Neural cell (in vitro differentiated cells): ENCODE measurements at regions not wholly inside any gene's neighbourhood (a gene's known extent, or its start where the extent isn't known, plus 50 kb on each side); places are given as distances from the start of the nearest gene placed in this dataset.

Experiments
- EP300 ChIP-seq: fragments of 450-650 bp; conservative IDR thresholded peaks from 2 replicates; pipeline ENCODE4 v1.6.1; 2014; ENCODE audit warnings: antibody characterized with exemption, mild to moderate bottlenecking, moderate library complexity; ENCODE audit not compliant: poor library complexity, severe bottlenecking
- MXI1 ChIP-seq: fragments of 450-650 bp; conservative IDR thresholded peaks from 2 replicates; pipeline ENCODE4 v1.6.1; 2014; ENCODE audit warnings: antibody characterized with exemption, mild to moderate bottlenecking; ENCODE audit not compliant: poor library complexity, severe bottlenecking
- POLR2AphosphoS5 ChIP-seq: IDR thresholded peaks from 2 replicates; pipeline ENCODE4 v1.6.1; 2012
- TAF1 ChIP-seq: IDR thresholded peaks from 2 replicates; pipeline ENCODE4 v1.6.1; 2012; ENCODE audit warnings: low read depth
- TF ChIP-seq, protein P1 (sequence below): fragments of 450-650 bp; IDR thresholded peaks from 2 replicates; pipeline ENCODE4 v1.5.1; 2014; ENCODE audit warnings: antibody characterized with exemption, mild to moderate bottlenecking, moderate library complexity; ENCODE audit not compliant: poor library complexity, severe bottlenecking

DNA sequence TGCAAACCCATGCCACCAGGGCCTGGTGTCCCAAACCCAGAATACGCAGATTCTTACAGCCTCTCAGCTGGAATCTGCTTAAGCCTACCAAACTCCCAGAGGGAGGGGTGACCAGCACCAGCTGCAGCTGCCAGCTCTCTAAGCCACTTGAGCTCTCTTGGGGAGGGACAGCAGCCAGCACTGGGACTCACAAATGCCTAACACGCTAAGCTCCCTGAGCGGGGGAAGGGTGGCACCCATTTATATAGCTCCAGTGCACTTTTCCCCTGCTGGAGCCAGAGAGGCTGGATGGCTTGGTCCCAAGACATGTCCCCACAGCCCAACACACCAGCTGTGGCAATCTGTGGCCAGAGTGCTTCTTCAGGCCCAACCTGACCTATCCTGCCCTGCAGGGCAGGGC lies 326.8 kb upstream of the NRG3 start:
- TF ChIP-seq, protein P1, sequence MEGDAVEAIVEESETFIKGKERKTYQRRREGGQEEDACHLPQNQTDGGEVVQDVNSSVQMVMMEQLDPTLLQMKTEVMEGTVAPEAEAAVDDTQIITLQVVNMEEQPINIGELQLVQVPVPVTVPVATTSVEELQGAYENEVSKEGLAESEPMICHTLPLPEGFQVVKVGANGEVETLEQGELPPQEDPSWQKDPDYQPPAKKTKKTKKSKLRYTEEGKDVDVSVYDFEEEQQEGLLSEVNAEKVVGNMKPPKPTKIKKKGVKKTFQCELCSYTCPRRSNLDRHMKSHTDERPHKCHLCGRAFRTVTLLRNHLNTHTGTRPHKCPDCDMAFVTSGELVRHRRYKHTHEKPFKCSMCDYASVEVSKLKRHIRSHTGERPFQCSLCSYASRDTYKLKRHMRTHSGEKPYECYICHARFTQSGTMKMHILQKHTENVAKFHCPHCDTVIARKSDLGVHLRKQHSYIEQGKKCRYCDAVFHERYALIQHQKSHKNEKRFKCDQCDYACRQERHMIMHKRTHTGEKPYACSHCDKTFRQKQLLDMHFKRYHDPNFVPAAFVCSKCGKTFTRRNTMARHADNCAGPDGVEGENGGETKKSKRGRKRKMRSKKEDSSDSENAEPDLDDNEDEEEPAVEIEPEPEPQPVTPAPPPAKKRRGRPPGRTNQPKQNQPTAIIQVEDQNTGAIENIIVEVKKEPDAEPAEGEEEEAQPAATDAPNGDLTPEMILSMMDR, result no peak
- TF ChIP-seq TAF1 (no peak), POLR2AphosphoS5 (no peak), EP300 (no peak), MXI1 (no peak)
